Medulla oblongata (tissue), 1 donor: ENCODE measurements at regions not wholly inside any gene's neighbourhood (a gene's known extent, or its start where the extent isn't known, plus 50 kb on each side); places are given as distances from the start of the nearest gene placed in this dataset.

Experiments
- DNase-seq: peaks from one replicate; pipeline ENCODE4 v3.0.0-alpha.2; 2015; ENCODE audit errors: extremely low spot score

- peak; percentile 50 for DNase-seq
Observed at GRCh38 chr12:107402041-107403022, 283.3 kb upstream of the PWP1 start.

GRCh38 chr12:107404981-107405380, 280.6 kb upstream of the PWP1 start:
- DNase-seq = no peak

GRCh38 chr12:107405436-107405835, 280.2 kb upstream of the PWP1 start:
- peak; percentile 73 for DNase-seq

- DNase-seq = no peak
Observed at GRCh38 chr12:107406932-107407331, 278.7 kb upstream of the PWP1 start.

GRCh38 chr12:107411792-107412535, 273.6 kb upstream of the PWP1 start:
- no peak for DNase-seq

- DNase-seq = no peak
Observed at GRCh38 chr12:107415071-107415470, 270.5 kb upstream of the PWP1 start.

- no peak for DNase-seq
Observed at GRCh38 chr12:107415834-107416233, 269.8 kb upstream of the PWP1 start.

GRCh38 chr12:107417004-107417403, 268.6 kb upstream of the PWP1 start:
- DNase-seq = no peak

- no peak for DNase-seq
Observed at GRCh38 chr12:107418981-107419380, 266.6 kb upstream of the PWP1 start.

GRCh38 chr12:107423531-107423930, 262.1 kb upstream of the PWP1 start:
- DNase-seq = no peak

GRCh38 chr12:107429006-107429705, 256.4 kb upstream of the PWP1 start:
- no peak for DNase-seq

GRCh38 chr12:107431942-107432341, 253.7 kb upstream of the PWP1 start:
- no peak for DNase-seq

GRCh38 chr12:107435072-107435471, 250.5 kb upstream of the PWP1 start:
- no peak for DNase-seq

GRCh38 chr12:107435520-107435919, 250.1 kb upstream of the PWP1 start:
- no peak for DNase-seq

GRCh38 chr12:107436376-107436775, 249.2 kb upstream of the PWP1 start:
- no peak for DNase-seq

- DNase-seq = no peak
Observed at GRCh38 chr12:107436836-107437235, 248.8 kb upstream of the PWP1 start.

GRCh38 chr12:107437954-107438353, 247.6 kb upstream of the PWP1 start:
- DNase-seq = no peak

- no peak for DNase-seq
Observed at GRCh38 chr12:107439026-107439738, 246.4 kb upstream of the PWP1 start.

- no peak for DNase-seq
Observed at GRCh38 chr12:107440606-107441005, 245.0 kb upstream of the PWP1 start.

- DNase-seq = peak; percentile 18
Observed at GRCh38 chr12:107441665-107442300, 243.8 kb upstream of the PWP1 start.
